Mucosa of descending colon (tissue), 3 donors: ENCODE measurements at regions not wholly inside any gene's neighbourhood (a gene's known extent, or its start where the extent isn't known, plus 50 kb on each side); places are given as distances from the start of the nearest gene placed in this dataset.

Experiments
- ATAC-seq: fragments of 200-7000 bp; cut with Tn5 transposase; one replicate; pipeline ENCODE4 v1.9.1; 2020; ENCODE audit warnings: mild to moderate bottlenecking, moderate library complexity
- DNase-seq, 3 donors: peaks; one replicate each; pipeline ENCODE4 v3.0.0-alpha.2; 2020
- H3K36me3 ChIP-seq: fragments of 200-600 bp; one replicate; pipeline ENCODE4 v1.8.0; 2021; ENCODE audit warnings: low read depth, mild to moderate bottlenecking
- H3K4me1 ChIP-seq: fragments of 200-600 bp; one replicate; pipeline ENCODE4 v1.8.0; 2021; ENCODE audit warnings: low read depth, mild to moderate bottlenecking
- H3K4me3 ChIP-seq: fragments of 200-600 bp; one replicate; pipeline ENCODE4 v1.8.0; 2021; ENCODE audit warnings: mild to moderate bottlenecking
- H3K9me3 ChIP-seq: fragments of 200-600 bp; one replicate; pipeline ENCODE4 v1.8.0; 2021; ENCODE audit warnings: mild to moderate bottlenecking
- intact Hi-C, 2 donors: fragments of 100-400 bp; cut with DNase I in 1 of 2; cut with micrococcal nuclease in 1 of 2; formaldehyde crosslinking; loops; one replicate each; pipeline versions ENCODE4 v1.11.0 to v1.11.1; 2022; cut with DNase I, micrococcal nuclease
- TF ChIP-seq, protein P1 (sequence below): fragments of 200-600 bp; IDR thresholded peaks from one replicate; pipeline ENCODE4 v1.8.0; 2022; ENCODE audit warnings: antibody characterized with exemption, mild to moderate bottlenecking
- donor health status: DM: no; HTN: no; CAD: no; lungs with moderate emphysema.
- donor health status: DM: no; HTN: no; CAD: no.
- donor health status: DM: no; HTN: yes; CAD: no.

DNA sequence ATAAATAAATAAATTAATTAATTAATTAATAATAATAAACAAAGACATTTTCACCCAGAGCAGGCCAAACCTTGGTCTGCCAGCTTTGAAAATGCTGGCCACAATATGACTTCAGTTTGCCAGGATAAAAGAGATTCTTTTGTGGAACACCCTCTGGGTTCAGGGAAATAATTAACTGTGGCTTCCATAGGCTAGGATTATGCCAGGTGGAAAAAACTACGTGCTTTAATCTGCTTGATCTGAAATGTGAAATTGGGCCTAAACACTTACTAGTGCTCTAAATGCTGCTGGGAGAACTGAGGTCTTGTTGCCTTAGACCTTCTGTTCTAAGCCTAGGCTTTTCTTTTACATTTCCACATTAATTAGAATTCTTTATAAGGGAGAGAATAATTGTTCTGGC, 650.0 kb downstream of the DIAPH3 start:
- no peaks in the 10 kb centered on the region for H3K9me3 ChIP-seq

DNA sequence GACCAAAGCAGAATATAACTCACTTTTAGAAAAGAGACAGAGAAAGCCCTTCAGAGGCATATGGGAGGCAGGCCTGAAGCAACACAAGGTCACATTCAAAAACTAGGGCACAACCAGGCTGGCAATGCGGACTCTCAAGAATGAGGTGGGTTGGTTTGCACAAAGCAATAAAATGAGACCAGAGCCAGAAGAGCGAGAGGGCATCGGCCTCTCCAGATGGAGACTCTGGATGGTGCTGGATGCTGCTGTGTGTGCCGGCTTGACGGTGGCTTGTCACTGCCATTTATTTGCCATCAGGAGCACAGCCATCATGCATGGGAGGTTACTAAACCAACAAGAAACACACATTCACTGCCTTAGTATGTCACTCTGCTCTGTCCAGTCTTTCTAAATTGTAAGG, 649.4 kb downstream of the DIAPH3 start:
- Histone ChIP-seq H3K9me3 (no peaks in the 10 kb centered on the region), H3K4me3 (no peak overlapping the region), H3K36me3 (no peaks in the 10 kb centered on the region), H3K4me1 (no peaks in the 10 kb centered on the region)
- DNase-seq, result no peak
- TF ChIP-seq, protein P1, sequence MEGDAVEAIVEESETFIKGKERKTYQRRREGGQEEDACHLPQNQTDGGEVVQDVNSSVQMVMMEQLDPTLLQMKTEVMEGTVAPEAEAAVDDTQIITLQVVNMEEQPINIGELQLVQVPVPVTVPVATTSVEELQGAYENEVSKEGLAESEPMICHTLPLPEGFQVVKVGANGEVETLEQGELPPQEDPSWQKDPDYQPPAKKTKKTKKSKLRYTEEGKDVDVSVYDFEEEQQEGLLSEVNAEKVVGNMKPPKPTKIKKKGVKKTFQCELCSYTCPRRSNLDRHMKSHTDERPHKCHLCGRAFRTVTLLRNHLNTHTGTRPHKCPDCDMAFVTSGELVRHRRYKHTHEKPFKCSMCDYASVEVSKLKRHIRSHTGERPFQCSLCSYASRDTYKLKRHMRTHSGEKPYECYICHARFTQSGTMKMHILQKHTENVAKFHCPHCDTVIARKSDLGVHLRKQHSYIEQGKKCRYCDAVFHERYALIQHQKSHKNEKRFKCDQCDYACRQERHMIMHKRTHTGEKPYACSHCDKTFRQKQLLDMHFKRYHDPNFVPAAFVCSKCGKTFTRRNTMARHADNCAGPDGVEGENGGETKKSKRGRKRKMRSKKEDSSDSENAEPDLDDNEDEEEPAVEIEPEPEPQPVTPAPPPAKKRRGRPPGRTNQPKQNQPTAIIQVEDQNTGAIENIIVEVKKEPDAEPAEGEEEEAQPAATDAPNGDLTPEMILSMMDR, result no peak
- no peak for ATAC-seq
- intact Hi-C loops, result no loop called here

More for the DNA sequence above, 650.0 kb downstream of the DIAPH3 start:
- no peaks in the 10 kb centered on the region for H3K36me3 ChIP-seq
- no peaks in the 10 kb centered on the region for H3K4me1 ChIP-seq
- no peak overlapping the region for H3K4me3 ChIP-seq
- ATAC-seq (no peak), DNase-seq (no peak)
- TF ChIP-seq, protein P1, result no peak
- intact Hi-C loops, result no loop called here

DNA sequence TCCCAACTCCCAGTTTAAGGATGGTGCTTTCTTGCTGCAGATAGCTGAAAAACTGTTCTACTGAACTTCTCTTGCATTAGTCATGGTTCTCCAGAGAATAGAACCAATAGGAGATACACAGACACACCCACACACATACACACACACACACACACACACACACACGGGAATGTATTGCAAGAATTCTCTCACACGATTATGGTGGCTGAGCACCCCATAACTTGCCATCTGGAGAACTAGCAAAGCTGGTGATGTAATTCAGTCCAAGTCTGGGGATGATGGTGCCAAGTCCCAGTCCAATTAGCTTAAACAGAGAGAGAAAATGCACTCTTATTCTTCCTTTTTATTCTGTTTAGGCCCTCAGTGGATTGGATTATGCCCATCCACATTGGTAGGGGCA, 643.9 kb downstream of the DIAPH3 start:
- Histone ChIP-seq H3K9me3 (no peaks in the 10 kb centered on the region), H3K4me3 (no peak overlapping the region), H3K4me1 (no peaks in the 10 kb centered on the region), H3K36me3 (no peaks in the 10 kb centered on the region)
- TF ChIP-seq, protein P1, result no peak
- ATAC-seq (no peak), DNase-seq (no peak)
- intact Hi-C loops, result no loop called here

DNA sequence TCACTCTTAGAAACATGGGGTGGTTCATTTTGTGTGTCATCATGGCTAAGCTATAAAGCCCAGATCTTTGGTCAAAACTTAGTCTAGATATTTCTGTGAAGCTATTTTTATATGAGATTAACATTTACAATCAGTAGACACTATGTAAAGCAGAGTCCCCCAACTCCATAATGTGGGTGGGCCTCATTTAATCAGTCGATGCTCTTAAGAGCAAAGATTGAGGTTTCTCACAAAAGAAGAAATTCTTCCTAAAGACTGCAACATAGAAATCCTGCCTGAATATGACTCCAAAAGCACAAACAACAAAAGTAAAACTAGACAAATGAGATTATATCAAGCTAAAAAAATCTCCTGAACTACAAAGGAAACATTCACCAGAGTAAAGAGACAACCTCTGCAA, 642.2 kb downstream of the DIAPH3 start:
- H3K36me3 ChIP-seq, result no peaks in the 10 kb centered on the region
- intact Hi-C loops, result no loop called here
- H3K9me3 ChIP-seq, result no peaks in the 10 kb centered on the region
- H3K4me1 ChIP-seq, result no peaks in the 10 kb centered on the region
- H3K4me3 ChIP-seq, result no peak overlapping the region
- TF ChIP-seq, protein P1, result no peak
- no peak for DNase-seq
- no peak for ATAC-seq

DNA sequence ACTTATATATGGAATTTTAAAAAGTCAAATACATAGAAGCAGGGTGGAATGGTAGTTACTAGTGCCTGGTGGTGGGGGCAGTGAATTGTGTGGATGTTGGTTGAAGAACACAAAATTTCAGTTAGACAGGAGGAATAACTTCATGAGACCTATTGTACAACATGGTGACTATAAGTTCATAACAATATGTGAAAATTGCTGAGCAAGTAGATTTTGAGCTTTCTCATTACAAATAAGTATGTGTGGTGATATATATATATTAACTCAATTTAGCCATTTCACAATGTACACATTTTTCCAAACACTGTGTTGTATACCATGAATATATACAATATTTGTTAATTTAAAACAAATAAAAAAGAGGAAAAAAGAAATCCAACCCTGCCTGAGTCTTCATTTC, 641.1 kb downstream of the DIAPH3 start:
- TF ChIP-seq, protein P1, result no peak
- Histone ChIP-seq H3K4me3 (no peak overlapping the region), H3K36me3 (no peaks in the 10 kb centered on the region), H3K9me3 (no peaks in the 10 kb centered on the region), H3K4me1 (no peaks in the 10 kb centered on the region)
- ATAC-seq (no peak), DNase-seq (no peak)
- intact Hi-C loops, result no loop called here

DNA sequence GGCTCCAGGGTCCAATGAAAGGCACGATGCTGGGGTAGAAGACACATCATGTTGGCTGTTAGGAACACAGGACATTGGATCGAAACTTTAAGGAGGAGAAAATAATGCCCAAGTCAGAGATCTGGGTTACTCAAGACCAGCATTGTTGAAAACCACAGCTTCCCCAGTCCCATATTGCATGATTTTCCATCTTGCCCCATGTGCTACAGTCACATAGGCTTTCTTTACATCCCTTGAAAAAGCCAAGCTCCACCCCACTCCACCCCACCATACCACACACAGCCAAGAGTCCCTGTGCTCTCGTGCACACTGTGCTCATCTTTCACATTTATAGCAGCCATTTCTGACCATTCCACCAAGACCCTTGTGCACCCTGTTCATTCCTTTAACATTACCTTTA, 636.2 kb downstream of the DIAPH3 start:
- no peak overlapping the region for H3K4me3 ChIP-seq
- intact Hi-C loops, result no loop called here
- DNase-seq, result no peak
- H3K4me1 ChIP-seq, result no peaks in the 10 kb centered on the region
- TF ChIP-seq, protein P1, result no peak
- no peak for ATAC-seq
- H3K36me3 ChIP-seq, result no peaks in the 10 kb centered on the region
- no peaks in the 10 kb centered on the region for H3K9me3 ChIP-seq
